Osteocyte (in vitro differentiated cells): ENCODE measurements at regions not wholly inside any gene's neighbourhood (a gene's known extent, or its start where the extent isn't known, plus 50 kb on each side); places are given as distances from the start of the nearest gene placed in this dataset.
A peak's percentile ranks its signal among the peaks of the same experiment; 100 is the strongest.

Experiments used
- DNase-seq: peaks from one replicate; pipeline ENCODE4 v3.0.0; 2021; ENCODE audit warnings: mixed read lengths; ENCODE audit not compliant: unreplicated experiment; ENCODE audit errors: extremely low spot score
- H3K27ac Mint-ChIP-seq: one replicate; pipeline ENCODE4 v1.8.0; 2021; ENCODE audit warnings: mild to moderate bottlenecking, mixed read lengths; ENCODE audit not compliant: unreplicated experiment
- H3K27me3 Mint-ChIP-seq: one replicate; pipeline ENCODE4 v1.8.0; 2021; ENCODE audit warnings: mixed read lengths; ENCODE audit not compliant: unreplicated experiment
- H3K36me3 Mint-ChIP-seq: one replicate; pipeline ENCODE4 v1.8.0; 2021; ENCODE audit warnings: mixed read lengths; ENCODE audit not compliant: unreplicated experiment
- H3K4me1 Mint-ChIP-seq: one replicate; pipeline ENCODE4 v1.8.0; 2021; ENCODE audit warnings: mixed read lengths; ENCODE audit not compliant: unreplicated experiment
- H3K4me3 Mint-ChIP-seq: one replicate; pipeline ENCODE4 v1.8.0; 2021; ENCODE audit warnings: mild to moderate bottlenecking, moderate library complexity, mixed read lengths; ENCODE audit not compliant: unreplicated experiment
- H3K9me3 Mint-ChIP-seq: one replicate; pipeline ENCODE4 v1.8.0; 2021; ENCODE audit warnings: mixed read lengths; ENCODE audit not compliant: unreplicated experiment
- TF ChIP-seq, protein P1 (sequence below): fragments of 200-600 bp; sonication (generic); IDR thresholded peaks from 2 replicates; pipeline ENCODE4 v1.5.0; 2021; ENCODE audit warnings: antibody characterized with exemption, mild to moderate bottlenecking, moderate library complexity

- H3K36me3 Mint-ChIP-seq = no peaks in the 10 kb centered on the region
Measured at GRCh38 chr2:64854773-64855237, 134.4 kb upstream of the SLC1A4 start.

GRCh38 chr2:64857581-64858471 lies 131.4 kb upstream of the SLC1A4 start:
- peaks cover 28% of the 10 kb centered on the region for H3K4me1 Mint-ChIP-seq
- H3K27ac Mint-ChIP-seq = peak overlapping the region; percentile 81
- no peaks in the 10 kb centered on the region for H3K9me3 Mint-ChIP-seq
- H3K27me3 Mint-ChIP-seq = no peaks in the 10 kb centered on the region
- no peaks in the 10 kb centered on the region for H3K36me3 Mint-ChIP-seq
- no peak overlapping the region for H3K4me3 Mint-ChIP-seq
- TF ChIP-seq, protein P1, sequence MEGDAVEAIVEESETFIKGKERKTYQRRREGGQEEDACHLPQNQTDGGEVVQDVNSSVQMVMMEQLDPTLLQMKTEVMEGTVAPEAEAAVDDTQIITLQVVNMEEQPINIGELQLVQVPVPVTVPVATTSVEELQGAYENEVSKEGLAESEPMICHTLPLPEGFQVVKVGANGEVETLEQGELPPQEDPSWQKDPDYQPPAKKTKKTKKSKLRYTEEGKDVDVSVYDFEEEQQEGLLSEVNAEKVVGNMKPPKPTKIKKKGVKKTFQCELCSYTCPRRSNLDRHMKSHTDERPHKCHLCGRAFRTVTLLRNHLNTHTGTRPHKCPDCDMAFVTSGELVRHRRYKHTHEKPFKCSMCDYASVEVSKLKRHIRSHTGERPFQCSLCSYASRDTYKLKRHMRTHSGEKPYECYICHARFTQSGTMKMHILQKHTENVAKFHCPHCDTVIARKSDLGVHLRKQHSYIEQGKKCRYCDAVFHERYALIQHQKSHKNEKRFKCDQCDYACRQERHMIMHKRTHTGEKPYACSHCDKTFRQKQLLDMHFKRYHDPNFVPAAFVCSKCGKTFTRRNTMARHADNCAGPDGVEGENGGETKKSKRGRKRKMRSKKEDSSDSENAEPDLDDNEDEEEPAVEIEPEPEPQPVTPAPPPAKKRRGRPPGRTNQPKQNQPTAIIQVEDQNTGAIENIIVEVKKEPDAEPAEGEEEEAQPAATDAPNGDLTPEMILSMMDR = no peak
- DNase-seq = no peak

More at GRCh38 chr2:64854773-64855237, 134.4 kb upstream of the SLC1A4 start:
- Mint-ChIP-seq H3K9me3 (no peaks in the 10 kb centered on the region), H3K27me3 (no peaks in the 10 kb centered on the region), H3K27ac (peak overlapping the region; percentile 31), H3K4me3 (no peak overlapping the region), H3K4me1 (peaks cover 28% of the 10 kb centered on the region)
- DNase-seq = no peak
- TF ChIP-seq, protein P1 = no peak

GRCh38 chr2:64858541-64859311 lies 130.5 kb upstream of the SLC1A4 start:
- H3K9me3 Mint-ChIP-seq = no peaks in the 10 kb centered on the region
- H3K27ac Mint-ChIP-seq = peak overlapping the region; percentile 85
- DNase-seq = no peak
- H3K4me3 Mint-ChIP-seq = no peak overlapping the region
- no peaks in the 10 kb centered on the region for H3K27me3 Mint-ChIP-seq
- peaks cover 26% of the 10 kb centered on the region for H3K4me1 Mint-ChIP-seq
- H3K36me3 Mint-ChIP-seq = no peaks in the 10 kb centered on the region
- TF ChIP-seq, protein P1 = no peak

- H3K4me1 Mint-ChIP-seq = peaks cover 27% of the 10 kb centered on the region
- peak overlapping the region; percentile 60 for H3K4me3 Mint-ChIP-seq
- H3K9me3 Mint-ChIP-seq = no peaks in the 10 kb centered on the region
- H3K27me3 Mint-ChIP-seq = no peaks in the 10 kb centered on the region
- TF ChIP-seq, protein P1 = no peak
- H3K27ac Mint-ChIP-seq = peak overlapping the region; percentile 85
- peak; percentile 88 for DNase-seq
- no peaks in the 10 kb centered on the region for H3K36me3 Mint-ChIP-seq
Measured at GRCh38 chr2:64859312-64860212, 129.6 kb upstream of the SLC1A4 start.
